ENCODE measurements at regions not wholly inside any gene's neighbourhood (a gene's known extent, or its start where the extent isn't known, plus 50 kb on each side); places are given as distances from the start of the nearest gene placed in this dataset.

DNA sequence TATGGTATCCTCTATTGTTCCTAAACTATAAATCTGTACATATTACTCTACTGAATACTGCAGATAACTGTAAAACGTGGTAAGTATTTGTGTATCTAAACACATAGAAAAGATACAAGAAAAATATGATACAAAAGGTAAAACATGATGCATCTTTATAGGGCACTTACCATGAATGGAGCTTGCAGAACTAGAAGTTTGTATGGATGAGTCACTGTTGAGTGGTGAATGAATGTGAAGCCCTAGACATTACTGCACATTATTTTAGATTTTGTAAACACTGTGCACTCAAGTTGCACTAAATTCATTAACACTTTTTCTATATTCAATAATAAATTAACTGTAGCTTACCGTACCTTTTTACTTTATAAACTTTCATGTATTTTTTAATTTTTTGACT, 357.5 kb downstream of the ZWINT start:
- Histone ChIP-seq H3K27me3 (ENCODE audit: control insufficient read depth, insufficient read depth, low read length) (no peaks in the 10 kb centered on the region), H3K9me3 (ENCODE audit: control insufficient read depth, insufficient read depth, low read length) (0 out of 2 replicates have a peak, but pooled peaks cover 3% of the 10 kb centered on the region), H3K4me3 (ENCODE audit: low read depth, low read length) (no peak overlapping the region), H3K27ac (ENCODE audit: low read depth, low read length) (no peak overlapping the region)
- ChIA-PET POLR2A (no interaction called here), CTCF (no interaction called here)
- TF ChIP-seq, protein P1, sequence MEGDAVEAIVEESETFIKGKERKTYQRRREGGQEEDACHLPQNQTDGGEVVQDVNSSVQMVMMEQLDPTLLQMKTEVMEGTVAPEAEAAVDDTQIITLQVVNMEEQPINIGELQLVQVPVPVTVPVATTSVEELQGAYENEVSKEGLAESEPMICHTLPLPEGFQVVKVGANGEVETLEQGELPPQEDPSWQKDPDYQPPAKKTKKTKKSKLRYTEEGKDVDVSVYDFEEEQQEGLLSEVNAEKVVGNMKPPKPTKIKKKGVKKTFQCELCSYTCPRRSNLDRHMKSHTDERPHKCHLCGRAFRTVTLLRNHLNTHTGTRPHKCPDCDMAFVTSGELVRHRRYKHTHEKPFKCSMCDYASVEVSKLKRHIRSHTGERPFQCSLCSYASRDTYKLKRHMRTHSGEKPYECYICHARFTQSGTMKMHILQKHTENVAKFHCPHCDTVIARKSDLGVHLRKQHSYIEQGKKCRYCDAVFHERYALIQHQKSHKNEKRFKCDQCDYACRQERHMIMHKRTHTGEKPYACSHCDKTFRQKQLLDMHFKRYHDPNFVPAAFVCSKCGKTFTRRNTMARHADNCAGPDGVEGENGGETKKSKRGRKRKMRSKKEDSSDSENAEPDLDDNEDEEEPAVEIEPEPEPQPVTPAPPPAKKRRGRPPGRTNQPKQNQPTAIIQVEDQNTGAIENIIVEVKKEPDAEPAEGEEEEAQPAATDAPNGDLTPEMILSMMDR (IDR thresholded peaks at IDR 0.05; ENCODE audit: low read depth, low read length) = no peak
- DNase-seq (ENCODE audit: low read depth, low spot score) = no peak

- Histone ChIP-seq H3K9me3 (ENCODE audit: control insufficient read depth, insufficient read depth, low read length) (peaks cover 3% of the 10 kb centered on the region; the same call in 1 of the 2 replicates), H3K27ac (ENCODE audit: low read depth, low read length) (no peak overlapping the region), H3K4me3 (ENCODE audit: low read depth, low read length) (no peak overlapping the region), H3K27me3 (ENCODE audit: control insufficient read depth, insufficient read depth, low read length) (no peaks in the 10 kb centered on the region)
- ChIA-PET CTCF (no interaction called here), POLR2A (no interaction called here)
- DNase-seq (ENCODE audit: low read depth, low spot score) = no peak
- TF ChIP-seq, protein P1 (IDR thresholded peaks at IDR 0.05; ENCODE audit: low read depth, low read length) = no peak
Measured at GRCh38 chr10:55989188-55989587, 371.9 kb downstream of the ZWINT start.

- TF ChIP-seq, protein P1 (IDR thresholded peaks at IDR 0.05; ENCODE audit: low read depth, low read length) = no peak
- no peak for DNase-seq (ENCODE audit: low read depth, low spot score)
- no peak overlapping the region for H3K4me3 ChIP-seq (ENCODE audit: low read depth, low read length)
- no peaks in the 10 kb centered on the region for H3K9me3 ChIP-seq (ENCODE audit: control insufficient read depth, insufficient read depth, low read length)
- CTCF ChIA-PET = no interaction called here
- no peaks in the 10 kb centered on the region for H3K27me3 ChIP-seq (ENCODE audit: control insufficient read depth, insufficient read depth, low read length)
- POLR2A ChIA-PET = no interaction called here
- H3K27ac ChIP-seq (ENCODE audit: low read depth, low read length) = no peak overlapping the region
Measured at GRCh38 chr10:55979203-55979602, 381.9 kb downstream of the ZWINT start.

DNA sequence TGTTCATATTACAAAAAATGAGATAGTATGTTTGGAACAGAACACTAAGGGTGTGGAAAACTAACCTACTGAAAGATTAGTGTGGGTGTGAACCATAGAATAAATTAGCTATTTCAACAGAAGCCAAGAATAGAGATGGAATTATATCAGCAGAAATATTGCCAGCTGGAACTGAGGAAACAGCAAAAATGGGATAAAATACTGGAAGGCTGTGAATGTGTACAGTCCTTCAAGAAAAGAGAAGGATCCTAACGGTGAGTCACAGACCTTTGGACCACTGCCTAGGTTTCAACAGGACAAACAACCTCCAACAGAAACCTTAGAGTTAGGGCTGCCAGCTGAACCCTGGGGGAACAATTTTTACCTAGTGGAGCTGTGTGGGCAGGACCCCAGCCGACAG, 395.0 kb downstream of the ZWINT start:
- TF ChIP-seq, protein P1 (IDR thresholded peaks at IDR 0.05; ENCODE audit: low read depth, low read length) = no peak
- H3K9me3 ChIP-seq (ENCODE audit: control insufficient read depth, insufficient read depth, low read length) = peaks cover 4% of the 10 kb centered on the region; the same call in 1 of the 2 replicates
- ChIA-PET CTCF (no interaction called here), POLR2A (no interaction called here)
- H3K4me3 ChIP-seq (ENCODE audit: low read depth, low read length) = no peak overlapping the region
- H3K27ac ChIP-seq (ENCODE audit: low read depth, low read length) = no peak overlapping the region
- DNase-seq (ENCODE audit: low read depth, low spot score) = no peak
- no peaks in the 10 kb centered on the region for H3K27me3 ChIP-seq (ENCODE audit: control insufficient read depth, insufficient read depth, low read length)

DNA sequence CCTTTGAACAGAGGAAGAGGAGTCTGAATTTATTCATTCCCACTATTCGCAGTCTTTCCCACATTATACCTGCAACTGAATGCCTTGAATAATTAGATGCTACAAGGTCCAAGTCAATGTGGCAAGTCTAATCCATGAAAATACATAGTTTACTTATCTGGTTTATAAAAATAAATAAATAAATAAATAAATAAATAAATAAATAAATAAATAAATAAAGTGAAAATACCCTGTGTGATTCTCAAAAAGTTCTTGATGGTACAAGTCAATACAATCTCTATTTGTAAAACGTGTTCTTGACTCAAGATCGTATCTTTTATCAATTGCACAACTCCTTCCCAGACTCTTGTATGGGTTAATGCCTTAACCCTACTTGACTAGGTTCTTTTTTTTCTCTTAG, 417.7 kb downstream of the ZWINT start:
- H3K27ac ChIP-seq (ENCODE audit: low read depth, low read length) = no peak overlapping the region
- no peak for DNase-seq (ENCODE audit: low read depth, low spot score)
- ChIA-PET POLR2A (no interaction called here), CTCF (no interaction called here)
- TF ChIP-seq, protein P1 (IDR thresholded peaks at IDR 0.05; ENCODE audit: low read depth, low read length) = no peak
- H3K4me3 ChIP-seq (ENCODE audit: low read depth, low read length) = no peak overlapping the region
- peaks cover 3% of the 10 kb centered on the region; the same call in 1 of the 2 replicates for H3K9me3 ChIP-seq (ENCODE audit: control insufficient read depth, insufficient read depth, low read length)
- H3K27me3 ChIP-seq (ENCODE audit: control insufficient read depth, insufficient read depth, low read length) = no peaks in the 10 kb centered on the region
